Transverse colon (tissue), 4 donors: ENCODE measurements at regions not wholly inside any gene's neighbourhood (a gene's known extent, or its start where the extent isn't known, plus 50 kb on each side); places are given as distances from the start of the nearest gene placed in this dataset.

Experiments
- DNase-seq: peaks from one replicate; pipeline ENCODE4 v3.0.0-alpha.2; 2019
- H3K27ac ChIP-seq, 4 donors: fragments of 200-600 bp; sonication (generic); 2 replicates each; pipeline ENCODE4 v1.5.1; 2016 to 2018; ENCODE audit warnings: inconsistent platforms in 4 of 4
- H3K27me3 ChIP-seq: fragments of 200-600 bp; sonication (generic); 2 replicates; pipeline ENCODE4 v1.5.1; 2017; ENCODE audit warnings: inconsistent platforms
- H3K36me3 ChIP-seq, 4 donors: fragments of 200-600 bp; sonication (generic); 2 replicates each; pipeline ENCODE4 v1.5.1; 2017 to 2019; ENCODE audit warnings: inconsistent platforms in 4 of 4
- H3K4me1 ChIP-seq, 4 donors: fragments of 200-600 bp; sonication (generic); 2 replicates each; pipeline ENCODE4 v1.5.1; 2017 to 2020; ENCODE audit warnings: inconsistent platforms in 4 of 4
- H3K4me3 ChIP-seq, 4 donors: fragments of 200-600 bp; sonication (generic); 1 replicate in 1 of 4; 2 replicates in 3 of 4; pipeline versions ENCODE4 v1.5.1 to v1.6.1; 2017 to 2019; ENCODE audit warnings: inconsistent platforms in 4 of 4
- H3K9me3 ChIP-seq, 2 donors: fragments of 200-600 bp; sonication (generic); 2 replicates each; pipeline ENCODE4 v1.5.1; 2017 to 2019; ENCODE audit warnings: inconsistent platforms in 2 of 2
- EP300 ChIP-seq: sonication (generic); formaldehyde crosslinking; IDR thresholded peaks from one replicate; pipeline ENCODE4 v1.6.1; 2017; ENCODE audit warnings: antibody characterized with exemption, low read depth
- POLR2A ChIP-seq: fragments of 450-650 bp; IDR thresholded peaks from one replicate; pipeline ENCODE4 v1.6.1; 2016; ENCODE audit warnings: antibody characterized with exemption, mild to moderate bottlenecking, moderate library complexity
- POLR2AphosphoS5 ChIP-seq, 3 donors: sonication (generic); formaldehyde crosslinking; IDR thresholded peaks; one replicate each; pipeline ENCODE4 v1.6.1; 2016; ENCODE audit warnings: antibody characterized with exemption in 3 of 3
- WGBS, 2 donors: methylation state at CpG; one replicate each; pipeline ENCODE4 v1.1.5; 2018; ENCODE audit warnings: low coverage in 1 of 2; 5-methylcytosine and 5-hydroxymethylcytosine counted together
- in situ Hi-C, 4 donors: fragments of 200-750 bp; cut with MboI; loops; one replicate each; pipeline versions ENCODE4 v1.15.0 to v1.15.1; 2017; ENCODE audit warnings: low sequenced_read_pairs in 3 of 4, low pct_ligation_motif_present in 1 of 4, low pct_unique_long_range_greater_than_20kb in 1 of 4
- intact Hi-C: fragments of 100-400 bp; cut with DNase I; formaldehyde crosslinking; loops from one replicate; pipeline ENCODE4 v1.15.1; 2023; ENCODE audit warnings: low total_unique reads
- TF ChIP-seq, protein P1 (sequence below), 5 experiments: fragments of 200-600 bp in 3 of 5; fragments of 450-650 bp in 2 of 5; sonication (generic) in 3 of 5; IDR thresholded peaks; 1 replicate in 2 of 5; 2 replicates in 3 of 5; pipeline ENCODE4 v1.5.1; 2016 to 2017; ENCODE audit warnings: antibody characterized with exemption in 5 of 5, inconsistent platforms in 3 of 5, mild to moderate bottlenecking in 2 of 5, moderate library complexity in 1 of 5

DNA sequence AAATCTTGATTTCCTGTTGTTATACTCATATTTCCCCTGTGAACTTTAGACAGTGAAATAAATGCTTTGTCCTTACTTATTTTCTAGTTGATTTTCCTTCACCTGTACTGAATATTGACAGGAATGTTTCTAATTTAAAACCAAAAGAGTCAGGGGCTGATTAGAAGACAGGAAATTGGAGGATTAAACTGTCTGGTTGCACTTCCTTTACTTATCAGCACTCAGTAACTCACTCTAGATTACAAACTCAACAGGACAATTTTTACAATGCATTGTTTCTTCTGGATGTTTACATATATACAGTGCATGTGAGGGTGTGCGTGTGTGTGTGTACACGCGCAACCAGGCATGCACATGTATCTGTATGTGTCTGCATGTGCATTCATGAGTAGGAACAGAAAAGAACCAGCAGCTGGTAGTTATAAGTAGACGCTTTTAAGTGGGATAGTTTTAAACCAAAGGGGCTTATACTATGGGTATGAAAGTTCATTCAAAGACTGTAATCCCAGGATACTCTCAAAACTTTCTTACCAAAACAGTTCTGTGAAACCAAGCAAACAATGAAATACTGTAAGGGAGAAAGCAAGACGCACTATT is 212.0 kb upstream of the NFIA start:
- Histone ChIP-seq H3K9me3 (no peaks in the 10 kb centered on the region), H3K27ac (no peak overlapping the region), H3K36me3 (no peaks in the 10 kb centered on the region), H3K4me1 (peaks cover 3 to 26% (median 18%) of the 10 kb centered on the region in 4 donors), H3K4me3 (no peak overlapping the region), H3K27me3 (no peaks in the 10 kb centered on the region)
- 67% methylated on average over 5 of the region's 5 CpGs for WGBS, 2 donors
- DNase-seq, result no peak
- TF ChIP-seq POLR2A, result no peak
- TF ChIP-seq, protein P1, sequence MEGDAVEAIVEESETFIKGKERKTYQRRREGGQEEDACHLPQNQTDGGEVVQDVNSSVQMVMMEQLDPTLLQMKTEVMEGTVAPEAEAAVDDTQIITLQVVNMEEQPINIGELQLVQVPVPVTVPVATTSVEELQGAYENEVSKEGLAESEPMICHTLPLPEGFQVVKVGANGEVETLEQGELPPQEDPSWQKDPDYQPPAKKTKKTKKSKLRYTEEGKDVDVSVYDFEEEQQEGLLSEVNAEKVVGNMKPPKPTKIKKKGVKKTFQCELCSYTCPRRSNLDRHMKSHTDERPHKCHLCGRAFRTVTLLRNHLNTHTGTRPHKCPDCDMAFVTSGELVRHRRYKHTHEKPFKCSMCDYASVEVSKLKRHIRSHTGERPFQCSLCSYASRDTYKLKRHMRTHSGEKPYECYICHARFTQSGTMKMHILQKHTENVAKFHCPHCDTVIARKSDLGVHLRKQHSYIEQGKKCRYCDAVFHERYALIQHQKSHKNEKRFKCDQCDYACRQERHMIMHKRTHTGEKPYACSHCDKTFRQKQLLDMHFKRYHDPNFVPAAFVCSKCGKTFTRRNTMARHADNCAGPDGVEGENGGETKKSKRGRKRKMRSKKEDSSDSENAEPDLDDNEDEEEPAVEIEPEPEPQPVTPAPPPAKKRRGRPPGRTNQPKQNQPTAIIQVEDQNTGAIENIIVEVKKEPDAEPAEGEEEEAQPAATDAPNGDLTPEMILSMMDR (IDR thresholded peaks at IDR 0.05), result no peak
- no peak for TF ChIP-seq EP300
- no peak for TF ChIP-seq POLR2AphosphoS5 (IDR thresholded peaks at IDR 0.05)
- intact Hi-C loops (no loop called here), in situ Hi-C loops (loop anchor here in 1 of 4 donors (25.0 kb wide), 1 partner anchor 167 kb away; no protein-coding TSS in a partner anchor)

DNA sequence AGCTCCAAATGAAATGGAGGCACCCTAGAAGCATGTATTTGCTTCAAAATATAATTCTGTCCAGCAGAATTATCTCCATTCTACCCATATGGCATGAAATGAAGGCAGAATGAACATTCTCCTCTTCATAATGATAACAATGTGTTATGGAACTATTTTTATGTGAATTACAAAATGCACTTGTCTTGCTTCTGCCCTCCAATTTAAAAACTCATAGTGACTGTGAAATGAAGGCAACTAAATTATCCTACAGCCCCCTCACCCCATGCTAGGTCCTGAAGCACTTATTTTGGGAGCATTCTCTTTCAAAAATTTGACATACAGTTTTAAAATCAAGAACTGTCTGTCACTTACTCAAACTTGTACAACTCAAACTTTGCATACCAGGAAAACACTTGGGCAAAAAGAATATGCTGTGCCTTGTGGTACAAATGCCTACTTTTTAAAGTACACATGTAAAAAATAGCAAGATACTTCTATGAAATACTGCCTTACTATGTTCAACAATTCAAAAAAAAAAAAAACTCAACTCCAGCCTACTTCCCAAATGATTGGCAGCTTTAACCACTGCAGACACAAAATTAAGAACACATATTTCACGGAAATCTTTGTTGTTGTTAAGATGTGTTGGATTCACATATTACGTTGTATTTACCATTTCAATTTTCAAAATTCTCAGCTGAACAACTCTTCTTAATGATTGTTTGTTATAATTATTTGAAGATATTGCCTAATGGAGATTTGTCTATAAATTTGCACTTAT is 213.3 kb upstream of the NFIA start:
- no peaks in the 10 kb centered on the region for H3K9me3 ChIP-seq
- no peak for DNase-seq
- no peak overlapping the region for H3K27ac ChIP-seq
- H3K36me3 ChIP-seq, result no peaks in the 10 kb centered on the region
- no peak overlapping the region for H3K4me3 ChIP-seq
- WGBS, 2 donors, result 84 to 93% methylated on average over 2 of the region's 2 CpGs
- H3K27me3 ChIP-seq, result no peaks in the 10 kb centered on the region
- in situ Hi-C loops (loop anchor here in 1 of 4 donors (25.0 kb wide), 1 partner anchor 168 kb away; no protein-coding TSS in a partner anchor), intact Hi-C loops (no loop called here)
- H3K4me1 ChIP-seq, result peaks cover 3 to 26% (median 18%) of the 10 kb centered on the region in 4 donors
- TF ChIP-seq EP300, result no peak
- TF ChIP-seq POLR2AphosphoS5 (IDR thresholded peaks at IDR 0.05), result no peak
- TF ChIP-seq, protein P1 (IDR thresholded peaks at IDR 0.05), result no peak
- no peak for TF ChIP-seq POLR2A

DNA sequence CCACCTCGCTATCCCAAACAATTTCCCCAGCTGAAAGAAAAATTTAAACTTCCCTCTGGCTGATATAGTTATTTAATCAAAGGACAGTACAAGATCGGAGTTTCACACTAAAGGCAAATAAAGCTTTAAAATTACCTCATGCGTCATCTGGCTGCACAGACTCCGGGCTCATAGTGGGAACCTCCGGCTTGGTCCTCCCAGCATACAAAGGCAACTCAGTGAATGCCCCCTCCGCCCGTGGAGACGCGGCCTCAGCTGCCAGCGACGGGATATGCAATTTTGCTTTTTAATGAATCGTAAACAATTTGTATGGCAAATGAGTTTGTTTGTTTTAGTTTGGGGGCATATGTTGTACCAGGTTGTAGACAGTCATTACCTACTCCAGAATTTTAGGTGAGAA is 214.6 kb upstream of the NFIA start:
- in situ Hi-C loops (loop anchor here in 1 of 4 donors (25.0 kb wide), 1 partner anchor 170 kb away; no protein-coding TSS in a partner anchor), intact Hi-C loops (no loop called here)
- peak; percentile 11 for DNase-seq
- Histone ChIP-seq H3K36me3 (no peaks in the 10 kb centered on the region), H3K4me3 (no peak overlapping the region), H3K27me3 (no peaks in the 10 kb centered on the region), H3K4me1 (peaks cover 3 to 26% (median 18%) of the 10 kb centered on the region in 4 donors), H3K27ac (peak overlapping the region in 3 of 4 donors; percentile 22 to 48 (median 37)), H3K9me3 (no peaks in the 10 kb centered on the region)
- 38 to 59% methylated on average over 1 to 12 of the region's 12 CpGs for WGBS, 2 donors
- TF ChIP-seq POLR2A (no peak), POLR2AphosphoS5 (IDR thresholded peaks at IDR 0.05) (no peak)

DNA sequence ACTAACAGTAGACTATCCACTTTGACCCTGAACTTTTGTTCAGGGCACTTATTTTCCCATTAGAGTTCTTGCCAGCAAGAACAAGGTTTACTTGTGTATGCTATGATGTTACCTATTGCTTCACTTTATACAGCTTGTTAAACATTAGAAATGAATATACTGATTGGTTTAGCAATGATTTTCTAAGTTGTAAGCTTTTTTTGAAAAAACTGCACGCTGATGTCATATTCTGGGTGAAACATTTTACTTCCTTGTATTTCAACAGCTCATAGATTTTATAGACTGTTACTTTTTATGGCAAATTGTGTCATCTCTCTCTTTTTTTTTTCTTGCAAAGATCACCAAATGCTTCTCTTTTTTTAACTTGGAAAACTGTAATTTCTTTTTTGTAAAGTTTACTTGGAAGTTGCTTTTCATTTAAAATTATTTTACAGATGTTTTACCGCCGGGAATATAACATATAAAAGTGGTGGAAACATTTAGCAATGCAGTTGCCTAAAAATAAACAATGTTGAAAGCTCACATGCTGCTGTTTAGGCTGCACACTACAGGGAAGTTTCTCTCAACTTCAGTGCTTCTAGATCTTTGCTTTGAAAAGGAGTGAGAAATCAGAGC is 215.3 kb upstream of the NFIA start:
- in situ Hi-C loops, result loop anchor here in 1 of 4 donors (25.0 kb wide), 1 partner anchor 170 kb away; no protein-coding TSS in a partner anchor
- TF ChIP-seq EP300, result no peak
- no peak for TF ChIP-seq POLR2AphosphoS5 (IDR thresholded peaks at IDR 0.05)
- TF ChIP-seq, protein P1 (IDR thresholded peaks at IDR 0.05), result no peak
- no peak for TF ChIP-seq POLR2A
- intact Hi-C loops, result no loop called here
- H3K9me3 ChIP-seq, result no peaks in the 10 kb centered on the region
- no peak for DNase-seq
- 19 to 21% methylated on average over 3 of the region's 3 CpGs for WGBS, 2 donors
- no peaks in the 10 kb centered on the region for H3K36me3 ChIP-seq
- H3K4me3 ChIP-seq, result no peak overlapping the region
- H3K27ac ChIP-seq, result peak overlapping the region in 3 of 4 donors; percentile 22 to 48 (median 37)
- peaks cover 3 to 26% (median 18%) of the 10 kb centered on the region in 4 donors for H3K4me1 ChIP-seq
- H3K27me3 ChIP-seq, result no peaks in the 10 kb centered on the region
